HG03135 (cell line): ENCODE measurements at regions not wholly inside any gene's neighbourhood (a gene's known extent, or its start where the extent isn't known, plus 50 kb on each side); places are given as distances from the start of the nearest gene placed in this dataset.
"Not testable (repeated sequence)": the region's sequence is repeated elsewhere in the genome, so short reads cannot be mapped to it uniquely, and the experiment has no call there.

Source experiments
- ATAC-seq: cut with Tn5 transposase; IDR thresholded peaks from one replicate; pipeline ENCODE4 v1.9.1; 2021; ENCODE audit warnings: mild to moderate bottlenecking, moderate library complexity; ENCODE audit not compliant: unreplicated experiment

GRCh38 chr2:220782609-220783113 lies 789.4 kb downstream of the EPHA4 start:
- ATAC-seq, result no peak

GRCh38 chr2:220783671-220784070 lies 788.4 kb downstream of the EPHA4 start:
- ATAC-seq, result no peak

- no peak for ATAC-seq
These were observed 786.9 kb downstream of the EPHA4 start for GRCh38 chr2:220785178-220785577.

GRCh38 chr2:220786216-220786615 lies 785.9 kb downstream of the EPHA4 start:
- no peak for ATAC-seq

DNA sequence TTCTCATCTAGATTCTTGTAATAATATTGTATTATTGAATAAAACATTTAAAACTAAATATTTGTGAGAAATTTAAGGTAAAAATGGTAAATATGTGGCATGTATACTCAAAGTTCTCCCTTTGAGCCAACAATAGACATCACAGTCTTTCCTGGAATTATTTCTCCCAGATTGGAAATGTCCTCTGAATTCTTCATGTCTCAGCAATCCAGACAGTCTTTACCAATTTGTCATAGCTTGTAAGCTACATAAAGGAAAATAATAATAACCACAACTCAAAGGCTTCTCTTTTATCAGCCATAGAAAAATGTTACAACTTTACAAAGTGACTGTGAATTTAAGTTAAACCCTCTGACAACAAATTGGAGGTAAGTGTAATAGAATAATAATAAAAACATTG lies 784.9 kb downstream of the EPHA4 start:
- ATAC-seq, result no peak

DNA sequence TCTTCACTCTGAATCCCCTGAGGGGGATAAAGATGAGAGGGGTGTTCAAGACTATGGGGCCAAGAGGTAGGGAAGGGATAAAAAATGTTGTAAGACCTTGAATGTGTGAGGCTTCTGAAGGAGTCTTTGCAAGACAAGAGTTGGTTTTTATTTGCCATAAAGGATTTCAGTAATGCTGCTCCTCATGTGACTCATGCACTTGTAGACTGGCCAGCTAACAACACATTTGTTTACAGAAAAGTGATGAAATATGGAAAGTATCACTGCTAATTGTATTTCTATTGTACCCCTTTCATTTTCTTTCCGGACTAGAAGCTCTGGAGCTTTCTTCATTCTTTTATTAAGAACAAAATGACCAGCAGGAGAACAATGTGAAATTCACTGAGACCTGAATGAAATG lies 782.1 kb downstream of the EPHA4 start:
- ATAC-seq, result no peak

DNA sequence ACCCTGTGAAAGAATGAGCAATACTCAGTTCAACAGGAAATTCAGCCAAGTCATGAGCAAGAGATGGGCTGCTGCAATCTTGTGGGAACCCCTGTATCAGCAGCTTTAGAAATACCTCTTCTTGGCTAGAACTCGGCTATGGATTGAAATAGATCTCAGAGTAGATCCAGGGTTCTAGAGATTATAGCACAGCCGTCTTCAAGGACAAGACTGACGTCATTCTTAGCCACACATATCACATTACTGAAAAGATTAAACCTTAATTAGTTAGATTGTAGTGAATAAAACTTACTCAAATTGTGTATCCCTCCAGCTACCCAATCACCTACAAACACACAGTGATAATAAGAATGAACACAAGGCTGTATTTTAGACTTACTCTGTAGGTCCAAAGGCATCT lies 776.4 kb downstream of the EPHA4 start:
- no peak for ATAC-seq

DNA sequence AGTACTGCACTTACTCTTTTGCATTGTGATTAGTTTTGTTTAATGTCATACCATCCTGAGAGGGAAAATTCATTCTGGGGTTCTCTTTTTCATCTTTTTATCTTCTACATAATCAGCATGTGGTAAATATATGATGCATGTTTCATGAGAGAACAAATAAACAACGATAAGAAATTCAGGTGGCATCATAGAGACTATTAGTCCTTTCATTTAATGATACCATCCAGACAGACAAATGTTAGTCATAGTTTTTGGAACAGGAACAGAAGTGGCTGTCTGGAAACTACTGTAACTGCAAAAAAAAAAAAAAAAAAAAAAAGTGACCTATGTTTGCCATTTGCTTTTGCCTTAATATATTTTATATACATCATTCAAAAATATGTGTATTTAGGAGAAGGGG lies 761.0 kb downstream of the EPHA4 start:
- ATAC-seq, result no peak

- no peak for ATAC-seq
These were observed 760.0 kb downstream of the EPHA4 start for GRCh38 chr2:220811952-220812570.

DNA sequence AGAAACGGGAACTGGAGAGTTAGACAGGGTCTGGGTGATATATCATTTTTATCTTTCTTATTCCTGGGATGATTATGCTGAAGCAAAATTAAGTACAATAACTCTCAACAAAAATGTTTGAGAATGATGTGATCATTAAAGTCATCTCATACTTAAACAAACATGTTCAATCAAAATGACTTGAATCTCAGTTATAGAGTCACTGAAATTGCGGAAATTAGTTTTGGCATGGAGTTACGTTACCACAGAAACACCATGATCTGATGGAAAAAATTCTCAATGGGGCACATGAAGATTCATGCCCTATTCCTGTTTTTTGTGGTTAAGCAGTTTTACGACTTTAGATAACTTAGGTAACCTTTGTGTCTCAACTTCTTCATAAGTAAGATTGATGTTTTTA lies 757.7 kb downstream of the EPHA4 start:
- ATAC-seq, result no peak

GRCh38 chr2:220815698-220816097 lies 756.4 kb downstream of the EPHA4 start:
- no peak for ATAC-seq

- no peak for ATAC-seq
These were observed 750.4 kb downstream of the EPHA4 start for GRCh38 chr2:220821683-220822082.

- not testable (repeated sequence) for ATAC-seq
These were observed 748.5 kb downstream of the EPHA4 start for GRCh38 chr2:220823590-220823989.

GRCh38 chr2:220833446-220833845 lies 738.7 kb downstream of the EPHA4 start:
- ATAC-seq, result no peak

DNA sequence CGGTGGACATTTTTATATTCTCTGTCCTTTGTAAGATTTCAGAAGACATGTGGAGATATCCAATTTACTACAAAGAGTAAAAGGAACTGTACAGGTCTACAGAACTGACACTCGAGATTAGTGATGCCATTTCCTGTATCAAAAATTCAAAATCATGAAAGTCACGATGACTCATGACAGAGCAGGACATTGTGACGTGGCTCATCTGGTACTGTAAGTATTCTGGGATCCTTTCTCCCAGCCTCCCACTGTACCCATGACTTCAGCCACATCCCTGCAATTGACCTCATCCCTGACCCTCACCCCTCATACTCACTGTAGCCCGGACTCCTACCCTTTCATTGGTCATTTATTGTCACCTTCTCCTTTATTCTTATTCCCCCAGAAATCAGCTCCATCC lies 736.5 kb downstream of the EPHA4 start:
- no peak for ATAC-seq

DNA sequence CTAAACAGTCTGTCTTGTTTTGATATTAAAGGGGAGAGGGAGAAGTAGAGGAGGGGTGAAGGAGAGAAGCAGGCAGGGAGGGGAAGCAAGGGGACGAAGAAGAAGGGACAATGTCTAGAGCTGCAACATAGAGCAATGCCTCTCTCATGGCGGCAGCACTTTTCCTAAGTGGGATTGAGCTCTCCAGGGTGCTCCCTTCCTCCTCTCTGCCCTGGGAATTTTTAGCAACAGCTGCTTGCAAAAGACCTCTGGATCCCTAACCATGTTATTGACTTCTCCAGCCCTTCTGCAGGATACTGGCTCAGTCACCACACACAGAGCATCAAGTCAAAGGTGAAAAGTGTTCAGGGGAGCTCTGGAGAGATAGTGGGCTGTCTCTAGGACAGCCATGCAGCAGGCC lies 734.9 kb downstream of the EPHA4 start:
- ATAC-seq, result no peak

DNA sequence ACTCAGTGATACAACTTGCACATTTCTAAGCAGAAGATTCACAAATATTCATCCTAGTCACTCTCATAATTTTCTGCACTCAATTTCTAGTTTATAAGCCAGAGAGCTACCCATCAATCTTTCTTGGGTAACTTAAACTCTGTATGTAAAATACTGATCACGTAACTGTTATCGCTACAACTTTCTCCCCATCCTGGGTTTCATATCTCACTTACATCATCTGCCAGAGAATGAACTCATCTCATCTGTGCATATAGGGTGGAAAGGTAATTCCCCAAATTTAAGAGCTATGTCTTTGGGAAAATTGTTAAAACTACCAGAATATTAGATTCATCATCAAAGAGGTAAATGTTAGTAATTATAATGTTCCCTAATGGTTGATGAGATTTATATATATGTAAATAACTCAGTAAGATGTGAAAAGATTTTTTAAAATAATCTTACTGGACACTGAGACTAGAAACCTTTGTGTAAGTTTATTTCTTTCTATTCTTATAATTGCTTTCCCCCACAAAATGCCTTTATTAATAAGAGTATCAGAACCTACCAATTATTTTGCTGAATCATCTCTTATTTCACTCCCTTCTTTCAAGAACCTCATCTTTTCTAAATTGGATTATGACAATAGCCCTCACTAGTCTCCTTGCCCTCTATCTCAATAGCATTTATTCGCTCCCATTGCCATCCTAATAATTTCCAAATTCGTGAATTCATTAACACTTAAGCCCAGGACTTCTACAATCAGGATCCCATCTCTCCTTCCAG lies 729.0 kb downstream of the EPHA4 start:
- ATAC-seq, result no peak

GRCh38 chr2:220845766-220846273 lies 726.3 kb downstream of the EPHA4 start:
- no peak for ATAC-seq

DNA sequence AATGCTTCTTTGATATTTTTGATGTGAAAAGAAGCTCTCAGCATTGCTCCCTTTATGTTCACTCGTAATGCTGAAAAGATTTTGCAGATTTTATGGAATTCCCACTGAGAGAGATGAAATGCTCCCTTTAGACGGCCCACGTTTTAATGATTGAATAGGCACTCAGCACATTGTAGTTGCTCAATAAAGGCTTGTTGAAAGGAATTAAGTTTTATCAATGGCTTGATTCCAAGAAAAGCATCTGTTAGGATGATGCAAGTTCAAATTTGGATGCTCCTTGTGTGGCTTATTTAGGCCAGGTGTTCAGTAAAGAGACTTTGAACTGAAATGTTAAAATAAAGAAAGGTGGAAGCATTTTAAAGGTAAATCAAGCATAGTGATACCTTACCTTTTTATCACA lies 725.1 kb downstream of the EPHA4 start:
- no peak for ATAC-seq

- no peak for ATAC-seq
These were observed 724.5 kb downstream of the EPHA4 start for GRCh38 chr2:220847589-220847988.

DNA sequence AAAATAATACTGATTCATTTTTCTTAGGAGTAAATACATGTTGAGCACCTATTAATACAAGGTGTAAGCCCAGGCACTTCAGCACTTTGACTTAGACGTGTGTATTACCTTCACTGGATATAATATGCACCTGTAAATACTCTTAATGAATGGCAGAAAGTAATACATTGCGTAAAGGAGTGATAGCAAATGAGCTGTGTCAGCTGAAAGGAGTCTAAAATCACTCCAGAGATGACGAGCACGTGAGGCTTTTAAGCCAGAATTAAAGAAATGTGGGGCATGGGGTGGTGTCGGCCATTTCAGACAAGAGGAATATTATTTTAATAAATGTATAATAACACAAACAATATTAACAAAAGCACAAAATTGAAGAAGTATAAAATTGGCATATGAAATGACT lies 722.7 kb downstream of the EPHA4 start:
- ATAC-seq, result no peak

DNA sequence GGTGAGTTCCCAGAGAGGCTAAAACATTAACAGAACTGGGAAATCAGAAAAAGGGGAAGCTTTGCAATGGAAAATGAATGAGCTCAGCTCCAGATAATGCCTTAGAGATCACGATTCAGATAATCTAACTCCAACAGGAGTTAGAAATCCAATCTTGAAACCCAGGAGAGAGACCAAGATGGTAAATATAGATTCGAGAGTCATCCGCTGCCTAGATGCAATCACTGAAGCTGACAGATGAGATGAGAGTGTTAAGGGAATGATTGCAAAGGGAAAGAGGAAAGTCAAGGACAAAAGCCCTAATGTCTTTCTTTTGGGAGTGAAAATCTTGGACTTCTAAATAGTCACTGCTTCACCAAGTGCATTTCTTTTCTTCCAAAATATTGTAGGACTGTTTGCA lies 722.0 kb downstream of the EPHA4 start:
- ATAC-seq, result no peak
